Breast epithelium (tissue), 4 donors: ENCODE measurements at regions not wholly inside any gene's neighbourhood (a gene's known extent, or its start where the extent isn't known, plus 50 kb on each side); places are given as distances from the start of the nearest gene placed in this dataset.

ENCODE experiments used
- DNase-seq, 2 donors: peaks; one replicate each; pipeline ENCODE4 v3.0.0-alpha.2; 2019; ENCODE audit warnings: low spot score in 2 of 2
- H3K27ac ChIP-seq, 2 donors: fragments of 200-600 bp; sonication (generic) in 1 of 2; one replicate each; pipeline ENCODE4 v1.5.1; 2016 to 2019; ENCODE audit warnings: mild to moderate bottlenecking in 1 of 2
- H3K27me3 ChIP-seq, 2 donors: fragments of 200-600 bp; sonication (generic) in 1 of 2; one replicate each; pipeline versions ENCODE4 v1.5.1 to v1.6.0; 2017 to 2019; ENCODE audit warnings: control low read depth in 1 of 2, mild to moderate bottlenecking in 1 of 2
- H3K36me3 ChIP-seq: fragments of 200-600 bp; one replicate; pipeline ENCODE4 v1.5.1; 2019
- H3K4me1 ChIP-seq, 2 donors: fragments of 200-600 bp; sonication (generic); one replicate each; pipeline ENCODE4 v1.5.1; 2016 to 2019; ENCODE audit warnings: control low read depth in 1 of 2
- H3K4me3 ChIP-seq, 3 donors: fragments of 200-600 bp; sonication (generic); 1 replicate in 2 of 3; 2 replicates in 1 of 3; pipeline ENCODE4 v1.5.1; 2016 to 2019; ENCODE audit warnings: mild to moderate bottlenecking in 3 of 3, moderate library complexity in 2 of 3
- H3K9me3 ChIP-seq, 2 donors: fragments of 200-600 bp; sonication (generic) in 1 of 2; one replicate each; pipeline ENCODE4 v1.5.1; 2016 to 2019; ENCODE audit warnings: control low read depth in 1 of 2
- CTCF ChIP-seq, 3 donors: fragments of 450-650 bp; IDR thresholded peaks; one replicate each; pipeline ENCODE4 v1.5.1; 2016 to 2017; ENCODE audit warnings: antibody characterized with exemption in 3 of 3, mild to moderate bottlenecking in 3 of 3, moderate library complexity in 3 of 3
- POLR2A ChIP-seq: fragments of 450-650 bp; IDR thresholded peaks from one replicate; pipeline ENCODE4 v1.6.1; 2016; ENCODE audit warnings: antibody characterized with exemption, mild to moderate bottlenecking, moderate library complexity
- POLR2AphosphoS5 ChIP-seq, 3 donors: sonication (generic); formaldehyde crosslinking; IDR thresholded peaks; one replicate each; pipeline ENCODE4 v1.6.1; 2017; ENCODE audit warnings: antibody characterized with exemption in 3 of 3
- intact Hi-C: fragments of 100-400 bp; cut with DNase I; formaldehyde crosslinking; loops from one replicate; pipeline ENCODE4 v1.15.1; 2023; ENCODE audit warnings: low total_unique reads

- Histone ChIP-seq H3K9me3 (no peaks in the 10 kb centered on the region), H3K4me1 (no peaks in the 10 kb centered on the region), H3K27ac (no peak overlapping the region), H3K27me3 (no peaks in the 10 kb centered on the region), H3K36me3 (no peaks in the 10 kb centered on the region), H3K4me3 (no peak overlapping the region)
- intact Hi-C loops: no loop called here
- no peak for DNase-seq
- TF ChIP-seq POLR2AphosphoS5 (IDR thresholded peaks at IDR 0.05) (no peak), CTCF (IDR thresholded peaks at IDR 0.05) (no peak), POLR2A (no peak)
These were observed 887.3 kb upstream of the CRIM1 start for GRCh38 chr2:35468245-35468644.

GRCh38 chr2:35463805-35464596 lies 891.6 kb upstream of the CRIM1 start:
- H3K27ac ChIP-seq: no peak overlapping the region
- H3K27me3 ChIP-seq: no peaks in the 10 kb centered on the region

GRCh38 chr2:35462226-35462998 lies 893.2 kb upstream of the CRIM1 start:
- intact Hi-C loops: no loop called here
- Histone ChIP-seq H3K27ac (no peak overlapping the region), H3K4me1 (no peaks in the 10 kb centered on the region), H3K27me3 (no peaks in the 10 kb centered on the region), H3K9me3 (no peaks in the 10 kb centered on the region), H3K4me3 (no peak overlapping the region), H3K36me3 (no peaks in the 10 kb centered on the region)
- no peak for DNase-seq
- TF ChIP-seq POLR2AphosphoS5 (IDR thresholded peaks at IDR 0.05) (no peak), POLR2A (no peak)

More at GRCh38 chr2:35463805-35464596, 891.6 kb upstream of the CRIM1 start:
- Histone ChIP-seq H3K9me3 (no peaks in the 10 kb centered on the region), H3K4me3 (no peak overlapping the region), H3K36me3 (no peaks in the 10 kb centered on the region), H3K4me1 (no peaks in the 10 kb centered on the region)
- TF ChIP-seq POLR2AphosphoS5 (IDR thresholded peaks at IDR 0.05): no peak
- TF ChIP-seq CTCF (IDR thresholded peaks at IDR 0.05): no peak
- TF ChIP-seq POLR2A: no peak
- intact Hi-C loops: no loop called here
- DNase-seq: no peak

GRCh38 chr2:35461406-35461805 lies 894.2 kb upstream of the CRIM1 start:
- intact Hi-C loops: no loop called here
- Histone ChIP-seq H3K36me3 (no peaks in the 10 kb centered on the region), H3K27ac (no peak overlapping the region), H3K4me3 (no peak overlapping the region), H3K9me3 (no peaks in the 10 kb centered on the region), H3K4me1 (no peaks in the 10 kb centered on the region), H3K27me3 (no peaks in the 10 kb centered on the region)
- TF ChIP-seq CTCF (IDR thresholded peaks at IDR 0.05) (no peak), POLR2A (no peak), POLR2AphosphoS5 (IDR thresholded peaks at IDR 0.05) (no peak)
- DNase-seq: no peak

- no peak for TF ChIP-seq CTCF (IDR thresholded peaks at IDR 0.05)
- no peak for TF ChIP-seq POLR2A
- TF ChIP-seq POLR2AphosphoS5 (IDR thresholded peaks at IDR 0.05): no peak
- Histone ChIP-seq H3K9me3 (no peaks in the 10 kb centered on the region), H3K4me1 (no peaks in the 10 kb centered on the region), H3K27ac (no peak overlapping the region), H3K27me3 (no peaks in the 10 kb centered on the region), H3K4me3 (no peak overlapping the region), H3K36me3 (no peaks in the 10 kb centered on the region)
- no peak for DNase-seq
- intact Hi-C loops: loop anchor here (10.0 kb wide), 1 partner anchor 680 kb away; no protein-coding TSS in a partner anchor
These were observed 900.5 kb upstream of the CRIM1 start for GRCh38 chr2:35454966-35455638.
